HEK293 (cell line): ENCODE measurements at regions not wholly inside any gene's neighbourhood (a gene's known extent, or its start where the extent isn't known, plus 50 kb on each side); places are given as distances from the start of the nearest gene placed in this dataset.
A peak's percentile ranks its signal among the peaks of the same experiment; 100 is the strongest.

Source experiments
- CTCF ChIA-PET: fragments of 350-600 bp; formaldehyde crosslinking; extraction: SDS; loops from one replicate; lab custom pipeline; 2021; ENCODE audit warnings: antibody characterized with exemption; lab: Yijun Ruan, JAX
- POLR2A ChIA-PET: fragments of 300-600 bp; formaldehyde crosslinking; extraction: SDS; loops from one replicate; lab custom pipeline; 2020; ENCODE audit warnings: antibody characterized with exemption, inconsistent platforms; lab: Yijun Ruan, JAX
- H3K27ac ChIP-seq: fragments of 200-500 bp; sonication (Bioruptor generic); 2 replicates; pipeline ENCODE4 v1.5.1; 2014; ENCODE audit warnings: low read depth, low read length, control low read depth, inconsistent platforms; ENCODE audit errors: extremely low read depth
- H3K36me3 ChIP-seq, 2 experiments: fragments of 200-500 bp in 1 of 2; sonication (Bioruptor generic) in 1 of 2; 1 replicate in 1 of 2; 2 replicates in 1 of 2; pipeline ENCODE4 v1.5.1; 2014 to 2017; ENCODE audit warnings: inconsistent platforms in 2 of 2, low read length in 2 of 2; ENCODE audit not compliant: control insufficient read depth in 2 of 2, insufficient read depth in 1 of 2
- H3K4me1 ChIP-seq: fragments of 200-500 bp; sonication (Bioruptor generic); 2 replicates; pipeline ENCODE4 v1.5.1; 2014; ENCODE audit warnings: mild to moderate bottlenecking, low read length, inconsistent platforms; ENCODE audit not compliant: control insufficient read depth, insufficient read depth
- H3K4me3 ChIP-seq: 2 replicates; pipeline ENCODE4 v1.5.1; 2011; ENCODE audit warnings: low read depth, mild to moderate bottlenecking, control low read depth, low read length, moderate library complexity
- H3K9me3 ChIP-seq: fragments of 200-500 bp; sonication (Bioruptor generic); 2 replicates; pipeline ENCODE4 v1.5.1; 2014; ENCODE audit warnings: low read depth, low read length, inconsistent platforms; ENCODE audit not compliant: control insufficient read depth, insufficient read depth
- FEZF1 ChIP-seq: fragments of 450-650 bp; formaldehyde crosslinking; IDR thresholded peaks from 2 replicates; pipeline ENCODE4 v1.5.1; 2016; ENCODE audit warnings: missing biosample characterization, missing genetic modification characterization
- HIC1 ChIP-seq: fragments of 450-650 bp; formaldehyde crosslinking; IDR thresholded peaks from 2 replicates; pipeline ENCODE4 v1.5.1; 2016; ENCODE audit warnings: missing biosample characterization, missing genetic modification characterization
- RBAK ChIP-seq: fragments of 450-650 bp; formaldehyde crosslinking; IDR thresholded peaks from 2 replicates; pipeline ENCODE4 v1.5.1; 2016; ENCODE audit warnings: missing biosample characterization, missing genetic modification characterization
- TCF7L2 ChIP-seq: IDR thresholded peaks from 2 replicates; pipeline ENCODE4 v1.6.1; 2011; ENCODE audit warnings: low read depth, mild to moderate bottlenecking, inconsistent platforms, low read length, moderate library complexity, borderline replicate concordance
- ZBTB17 ChIP-seq: fragments of 450-650 bp; formaldehyde crosslinking; IDR thresholded peaks from 2 replicates; pipeline ENCODE4 v1.5.1; 2016; ENCODE audit warnings: missing biosample characterization, missing genetic modification characterization
- ZBTB7A ChIP-seq: fragments of 450-650 bp; formaldehyde crosslinking; IDR thresholded peaks from 2 replicates; pipeline ENCODE4 v1.5.1; 2016; ENCODE audit warnings: low read depth, missing biosample characterization, missing genetic modification characterization
- ZNF146 ChIP-seq: fragments of 450-650 bp; formaldehyde crosslinking; IDR thresholded peaks from 2 replicates; pipeline ENCODE4 v1.5.1; 2016; ENCODE audit warnings: missing biosample characterization, missing genetic modification characterization
- ZNF23 ChIP-seq: fragments of 450-650 bp; formaldehyde crosslinking; IDR thresholded peaks from 2 replicates; pipeline ENCODE4 v1.5.1; 2016; ENCODE audit warnings: missing biosample characterization, missing genetic modification characterization, borderline replicate concordance
- ZNF311 ChIP-seq: fragments of 450-650 bp; formaldehyde crosslinking; IDR thresholded peaks from 2 replicates; pipeline ENCODE4 v1.5.1; 2017; ENCODE audit warnings: missing biosample characterization, missing genetic modification characterization, borderline replicate concordance
- ZNF350 ChIP-seq: fragments of 450-650 bp; formaldehyde crosslinking; IDR thresholded peaks from 2 replicates; pipeline ENCODE4 v1.5.0; 2017; ENCODE audit warnings: missing biosample characterization, mild to moderate bottlenecking, missing genetic modification characterization
- ZNF366 ChIP-seq: fragments of 450-650 bp; formaldehyde crosslinking; conservative IDR thresholded peaks from 2 replicates; pipeline ENCODE4 v1.5.1; 2016; ENCODE audit warnings: missing biosample characterization, missing genetic modification characterization
- ZNF510 ChIP-seq: fragments of 450-650 bp; formaldehyde crosslinking; IDR thresholded peaks from 2 replicates; pipeline ENCODE4 v1.5.1; 2018; ENCODE audit warnings: mild to moderate bottlenecking, missing genetic modification characterization, missing biosample characterization; ENCODE audit not compliant: insufficient replicate concordance
- ZNF521 ChIP-seq: fragments of 450-650 bp; formaldehyde crosslinking; IDR thresholded peaks from 2 replicates; pipeline ENCODE4 v1.5.1; 2017; ENCODE audit warnings: missing biosample characterization, mild to moderate bottlenecking, missing genetic modification characterization
- ZNF529 ChIP-seq: fragments of 450-650 bp; formaldehyde crosslinking; IDR thresholded peaks from 2 replicates; pipeline ENCODE4 v1.5.1; 2017; ENCODE audit warnings: missing genetic modification characterization, missing biosample characterization; ENCODE audit not compliant: insufficient replicate concordance
- ZNF555 ChIP-seq: fragments of 450-650 bp; formaldehyde crosslinking; conservative IDR thresholded peaks from 2 replicates; pipeline ENCODE4 v1.5.1; 2017; ENCODE audit warnings: missing biosample characterization, mild to moderate bottlenecking, missing genetic modification characterization, inconsistent platforms
- ZNF626 ChIP-seq: fragments of 450-650 bp; sonication (Bioruptor Pico); formaldehyde crosslinking; IDR thresholded peaks from 2 replicates; pipeline ENCODE4 v1.5.1; 2018; ENCODE audit warnings: missing biosample characterization, missing genetic modification characterization, inconsistent platforms
- ZNF660 ChIP-seq: fragments of 450-650 bp; IDR thresholded peaks from 2 replicates; pipeline ENCODE4 v1.5.1; 2018; ENCODE audit warnings: missing biosample characterization, mild to moderate bottlenecking, missing genetic modification characterization
- ZNF677 ChIP-seq: fragments of 450-650 bp; IDR thresholded peaks from 2 replicates; pipeline ENCODE4 v1.5.0; 2018; ENCODE audit warnings: missing biosample characterization, mild to moderate bottlenecking, missing genetic modification characterization, moderate library complexity
- ZNF843 ChIP-seq: fragments of 450-650 bp; formaldehyde crosslinking; IDR thresholded peaks from 2 replicates; pipeline ENCODE4 v1.5.1; 2016; ENCODE audit warnings: missing biosample characterization, missing genetic modification characterization
- ZXDB ChIP-seq: fragments of 450-650 bp; formaldehyde crosslinking; IDR thresholded peaks from 2 replicates; pipeline ENCODE4 v1.5.1; 2016; ENCODE audit warnings: missing biosample characterization, missing genetic modification characterization
- TF ChIP-seq, protein P1 (sequence below): fragments of 450-650 bp; formaldehyde crosslinking; IDR thresholded peaks from 2 replicates; pipeline ENCODE4 v1.5.0; 2017; ENCODE audit warnings: missing biosample characterization, missing genetic modification characterization, borderline replicate concordance
- TF ChIP-seq, protein P2 (sequence below): fragments of 450-650 bp; formaldehyde crosslinking; IDR thresholded peaks from 2 replicates; pipeline ENCODE4 v1.5.1; 2016; ENCODE audit warnings: missing biosample characterization, missing genetic modification characterization, low read depth
- TF ChIP-seq, protein P3 (sequence below): fragments of 450-650 bp; formaldehyde crosslinking; conservative IDR thresholded peaks from 2 replicates; pipeline ENCODE4 v1.5.1; 2016; ENCODE audit warnings: low read depth, missing biosample characterization, missing genetic modification characterization
- TF ChIP-seq, protein P4 (sequence below): fragments of 450-650 bp; formaldehyde crosslinking; IDR thresholded peaks from 2 replicates; pipeline ENCODE4 v1.5.1; 2016; ENCODE audit warnings: missing biosample characterization, missing genetic modification characterization

- TF ChIP-seq ZNF555 (no peak), RBAK (no peak), ZNF529 (no peak), ZBTB17 (tag by site-specific recombination) (no peak), ZNF510 (tag by site-specific recombination) (no peak), ZNF660 (tag by site-specific recombination) (no peak)
- TF ChIP-seq, protein P1, sequence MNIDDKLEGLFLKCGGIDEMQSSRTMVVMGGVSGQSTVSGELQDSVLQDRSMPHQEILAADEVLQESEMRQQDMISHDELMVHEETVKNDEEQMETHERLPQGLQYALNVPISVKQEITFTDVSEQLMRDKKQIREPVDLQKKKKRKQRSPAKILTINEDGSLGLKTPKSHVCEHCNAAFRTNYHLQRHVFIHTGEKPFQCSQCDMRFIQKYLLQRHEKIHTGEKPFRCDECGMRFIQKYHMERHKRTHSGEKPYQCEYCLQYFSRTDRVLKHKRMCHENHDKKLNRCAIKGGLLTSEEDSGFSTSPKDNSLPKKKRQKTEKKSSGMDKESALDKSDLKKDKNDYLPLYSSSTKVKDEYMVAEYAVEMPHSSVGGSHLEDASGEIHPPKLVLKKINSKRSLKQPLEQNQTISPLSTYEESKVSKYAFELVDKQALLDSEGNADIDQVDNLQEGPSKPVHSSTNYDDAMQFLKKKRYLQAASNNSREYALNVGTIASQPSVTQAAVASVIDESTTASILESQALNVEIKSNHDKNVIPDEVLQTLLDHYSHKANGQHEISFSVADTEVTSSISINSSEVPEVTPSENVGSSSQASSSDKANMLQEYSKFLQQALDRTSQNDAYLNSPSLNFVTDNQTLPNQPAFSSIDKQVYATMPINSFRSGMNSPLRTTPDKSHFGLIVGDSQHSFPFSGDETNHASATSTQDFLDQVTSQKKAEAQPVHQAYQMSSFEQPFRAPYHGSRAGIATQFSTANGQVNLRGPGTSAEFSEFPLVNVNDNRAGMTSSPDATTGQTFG (tag by site-specific recombination) = no peak
- TF ChIP-seq, protein P2, sequence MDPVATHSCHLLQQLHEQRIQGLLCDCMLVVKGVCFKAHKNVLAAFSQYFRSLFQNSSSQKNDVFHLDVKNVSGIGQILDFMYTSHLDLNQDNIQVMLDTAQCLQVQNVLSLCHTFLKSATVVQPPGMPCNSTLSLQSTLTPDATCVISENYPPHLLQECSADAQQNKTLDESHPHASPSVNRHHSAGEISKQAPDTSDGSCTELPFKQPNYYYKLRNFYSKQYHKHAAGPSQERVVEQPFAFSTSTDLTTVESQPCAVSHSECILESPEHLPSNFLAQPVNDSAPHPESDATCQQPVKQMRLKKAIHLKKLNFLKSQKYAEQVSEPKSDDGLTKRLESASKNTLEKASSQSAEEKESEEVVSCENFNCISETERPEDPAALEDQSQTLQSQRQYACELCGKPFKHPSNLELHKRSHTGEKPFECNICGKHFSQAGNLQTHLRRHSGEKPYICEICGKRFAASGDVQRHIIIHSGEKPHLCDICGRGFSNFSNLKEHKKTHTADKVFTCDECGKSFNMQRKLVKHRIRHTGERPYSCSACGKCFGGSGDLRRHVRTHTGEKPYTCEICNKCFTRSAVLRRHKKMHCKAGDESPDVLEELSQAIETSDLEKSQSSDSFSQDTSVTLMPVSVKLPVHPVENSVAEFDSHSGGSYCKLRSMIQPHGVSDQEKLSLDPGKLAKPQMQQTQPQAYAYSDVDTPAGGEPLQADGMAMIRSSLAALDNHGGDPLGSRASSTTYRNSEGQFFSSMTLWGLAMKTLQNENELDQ = no peak
- TF ChIP-seq, protein P3, sequence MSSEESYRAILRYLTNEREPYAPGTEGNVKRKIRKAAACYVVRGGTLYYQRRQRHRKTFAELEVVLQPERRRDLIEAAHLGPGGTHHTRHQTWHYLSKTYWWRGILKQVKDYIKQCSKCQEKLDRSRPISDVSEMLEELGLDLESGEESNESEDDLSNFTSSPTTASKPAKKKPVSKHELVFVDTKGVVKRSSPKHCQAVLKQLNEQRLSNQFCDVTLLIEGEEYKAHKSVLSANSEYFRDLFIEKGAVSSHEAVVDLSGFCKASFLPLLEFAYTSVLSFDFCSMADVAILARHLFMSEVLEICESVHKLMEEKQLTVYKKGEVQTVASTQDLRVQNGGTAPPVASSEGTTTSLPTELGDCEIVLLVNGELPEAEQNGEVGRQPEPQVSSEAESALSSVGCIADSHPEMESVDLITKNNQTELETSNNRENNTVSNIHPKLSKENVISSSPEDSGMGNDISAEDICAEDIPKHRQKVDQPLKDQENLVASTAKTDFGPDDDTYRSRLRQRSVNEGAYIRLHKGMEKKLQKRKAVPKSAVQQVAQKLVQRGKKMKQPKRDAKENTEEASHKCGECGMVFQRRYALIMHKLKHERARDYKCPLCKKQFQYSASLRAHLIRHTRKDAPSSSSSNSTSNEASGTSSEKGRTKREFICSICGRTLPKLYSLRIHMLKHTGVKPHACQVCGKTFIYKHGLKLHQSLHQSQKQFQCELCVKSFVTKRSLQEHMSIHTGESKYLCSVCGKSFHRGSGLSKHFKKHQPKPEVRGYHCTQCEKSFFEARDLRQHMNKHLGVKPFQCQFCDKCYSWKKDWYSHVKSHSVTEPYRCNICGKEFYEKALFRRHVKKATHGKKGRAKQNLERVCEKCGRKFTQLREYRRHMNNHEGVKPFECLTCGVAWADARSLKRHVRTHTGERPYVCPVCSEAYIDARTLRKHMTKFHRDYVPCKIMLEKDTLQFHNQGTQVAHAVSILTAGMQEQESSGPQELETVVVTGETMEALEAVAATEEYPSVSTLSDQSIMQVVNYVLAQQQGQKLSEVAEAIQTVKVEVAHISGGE (tag by site-specific recombination) = no peak
- H3K27ac ChIP-seq = no peak overlapping the region
- no peak overlapping the region for H3K4me3 ChIP-seq
- ChIA-PET CTCF (interaction anchor here (1.5 kb wide), 1 partner anchor 379 kb away, joined by 3 read pairs; no protein-coding TSS in a partner anchor), POLR2A (no interaction called here)
- H3K9me3 ChIP-seq = no peaks in the 10 kb centered on the region
- no peaks in the 10 kb centered on the region for H3K36me3 ChIP-seq
- no peaks in the 10 kb centered on the region for H3K4me1 ChIP-seq
Measured at GRCh38 chr7:85471307-85471706, 284.5 kb upstream of the SEMA3D start.

DNA sequence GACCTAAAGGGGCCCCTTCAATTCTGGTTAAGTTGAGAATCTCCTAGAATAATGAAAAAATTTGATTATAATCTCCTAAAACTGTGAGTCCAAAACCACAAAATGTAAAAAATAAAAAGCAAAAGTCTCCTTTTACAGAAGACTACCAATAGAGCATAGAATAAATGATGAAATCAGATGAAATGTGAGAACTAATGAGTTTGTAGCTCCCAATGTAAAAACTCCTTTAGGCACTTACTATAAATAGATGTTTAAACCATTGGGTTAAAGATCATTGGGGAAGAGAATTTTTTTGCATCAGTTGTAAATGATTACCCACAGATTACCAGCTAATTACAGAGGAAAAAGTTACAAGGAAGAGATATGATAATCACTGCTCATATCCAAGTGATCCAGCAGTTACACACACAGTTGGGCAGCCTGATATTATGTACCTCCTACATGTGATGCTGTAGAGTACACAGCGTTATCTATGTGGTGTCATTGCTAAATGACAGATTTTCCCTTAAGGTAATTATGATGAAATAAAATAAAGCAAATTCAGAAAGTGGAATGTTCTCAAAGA, 282.7 kb upstream of the SEMA3D start:
- no peaks in the 10 kb centered on the region for H3K4me1 ChIP-seq
- no peaks in the 10 kb centered on the region for H3K36me3 ChIP-seq
- ChIA-PET CTCF (interaction anchor here (0.7 to 0.9 kb wide), 2 partner anchors 253 to 428 kb away, joined by 3 to 6 read pairs; no protein-coding TSS in a partner anchor), POLR2A (no interaction called here)
- no peak overlapping the region for H3K4me3 ChIP-seq
- no peak overlapping the region for H3K27ac ChIP-seq
- H3K9me3 ChIP-seq = no peaks in the 10 kb centered on the region
- TF ChIP-seq ZBTB7A (tag by site-specific recombination) (no peak), ZNF626 (tag by site-specific recombination) (no peak), ZNF23 (tag by site-specific recombination) (no peak), TCF7L2 (no peak), ZNF521 (tag by site-specific recombination) (no peak), ZNF677 (tag by site-specific recombination) (no peak), FEZF1 (peak; percentile 33; the same call in 1 of the 2 replicates), HIC1 (no peak), ZNF311 (tag by site-specific recombination) (no peak), ZNF350 (tag by site-specific recombination) (no peak), ZNF146 (no peak), ZNF366 (tag by site-specific recombination) (no peak), ZXDB (tag by site-specific recombination) (no peak), ZNF843 (tag by site-specific recombination) (no peak)
- TF ChIP-seq, protein P4, sequence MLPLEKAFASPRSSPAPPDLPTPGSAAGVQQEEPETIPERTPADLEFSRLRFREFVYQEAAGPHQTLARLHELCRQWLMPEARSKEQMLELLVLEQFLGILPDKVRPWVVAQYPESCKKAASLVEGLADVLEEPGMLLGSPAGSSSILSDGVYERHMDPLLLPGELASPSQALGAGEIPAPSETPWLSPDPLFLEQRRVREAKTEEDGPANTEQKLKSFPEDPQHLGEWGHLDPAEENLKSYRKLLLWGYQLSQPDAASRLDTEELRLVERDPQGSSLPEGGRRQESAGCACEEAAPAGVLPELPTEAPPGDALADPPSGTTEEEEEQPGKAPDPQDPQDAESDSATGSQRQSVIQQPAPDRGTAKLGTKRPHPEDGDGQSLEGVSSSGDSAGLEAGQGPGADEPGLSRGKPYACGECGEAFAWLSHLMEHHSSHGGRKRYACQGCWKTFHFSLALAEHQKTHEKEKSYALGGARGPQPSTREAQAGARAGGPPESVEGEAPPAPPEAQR (tag by site-specific recombination) = no peak
